HG03159 (cell line): ENCODE measurements at regions not wholly inside any gene's neighbourhood (a gene's known extent, or its start where the extent isn't known, plus 50 kb on each side); places are given as distances from the start of the nearest gene placed in this dataset.

Source experiments
- ATAC-seq: cut with Tn5 transposase; IDR thresholded peaks from one replicate; pipeline ENCODE4 v1.9.1; 2021; ENCODE audit warnings: mild to moderate bottlenecking, moderate library complexity; ENCODE audit not compliant: unreplicated experiment

DNA sequence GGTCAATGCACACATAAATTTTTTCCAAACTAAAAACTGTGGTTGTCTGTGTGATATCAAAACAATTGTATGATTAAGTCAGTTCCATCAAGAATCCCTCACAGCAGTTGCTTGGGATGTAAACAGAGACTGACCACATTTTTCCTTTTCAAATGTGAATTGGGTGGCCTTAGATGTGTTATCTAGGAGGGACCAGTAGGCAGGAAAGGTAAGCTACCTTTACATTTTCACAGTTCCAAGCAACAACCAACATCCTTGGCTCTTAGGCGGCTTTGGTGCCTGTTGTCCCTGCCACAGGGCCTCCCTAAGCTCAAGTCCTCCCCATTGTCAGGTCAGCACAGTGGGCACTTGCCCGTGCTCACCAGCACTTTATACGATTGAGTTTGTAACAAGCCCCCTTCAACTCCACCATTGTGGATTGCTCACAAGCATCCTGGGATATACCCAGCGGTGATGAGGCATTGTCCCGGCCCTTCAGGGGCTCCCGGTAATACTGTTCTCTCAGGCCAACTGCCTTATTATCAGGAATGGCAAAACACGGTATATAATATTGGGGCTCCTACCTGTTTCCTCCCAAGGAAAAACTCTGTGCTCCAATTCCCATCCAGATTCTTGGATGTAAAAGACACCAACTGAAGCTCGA is 114.9 kb upstream of the ANKRD1 start:
- ATAC-seq = no peak

- ATAC-seq = no peak
Measured at GRCh38 chr10:91036807-91037411, 116.0 kb upstream of the ANKRD1 start.

GRCh38 chr10:91038971-91039370 is 118.1 kb upstream of the ANKRD1 start:
- ATAC-seq = no peak

- no peak for ATAC-seq
Measured at GRCh38 chr10:91040343-91040742, 119.5 kb upstream of the ANKRD1 start.

GRCh38 chr10:91042069-91042468 is 121.2 kb upstream of the ANKRD1 start:
- no peak for ATAC-seq

DNA sequence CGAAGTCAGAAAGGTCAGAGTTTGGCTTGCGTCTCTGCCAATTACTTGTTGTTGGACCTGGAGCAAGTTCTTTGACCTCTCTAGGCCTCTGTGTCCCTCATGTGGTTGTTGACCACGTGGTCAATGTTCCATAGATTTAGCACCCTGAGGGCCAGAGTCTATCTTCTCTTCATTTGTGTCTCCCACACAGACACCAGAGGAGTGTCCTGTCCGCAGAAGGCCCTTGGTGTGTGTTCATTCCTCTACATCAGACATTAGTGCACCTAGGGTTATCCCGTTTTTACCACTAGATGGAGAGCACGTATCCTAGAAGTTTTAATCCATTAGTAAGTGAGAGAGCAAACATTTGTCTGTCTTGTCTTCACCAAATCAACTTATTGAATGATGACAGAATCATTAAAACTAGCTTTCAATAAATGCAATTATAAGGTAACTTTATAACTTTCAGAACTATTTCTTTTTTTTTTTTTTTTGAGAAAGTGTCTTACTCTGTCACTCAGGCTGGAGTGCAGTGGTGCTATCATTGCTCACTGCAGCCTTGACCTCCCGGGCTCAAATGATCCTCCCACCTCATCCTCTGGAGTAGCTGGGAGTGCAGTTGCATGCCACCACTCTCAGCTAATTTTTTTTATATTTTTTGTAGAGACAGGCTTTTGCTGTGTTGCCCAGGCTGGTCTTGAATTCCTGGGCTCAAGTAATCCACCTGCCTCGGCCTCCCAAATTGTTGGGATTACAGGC is 122.5 kb upstream of the ANKRD1 start:
- ATAC-seq = no peak

DNA sequence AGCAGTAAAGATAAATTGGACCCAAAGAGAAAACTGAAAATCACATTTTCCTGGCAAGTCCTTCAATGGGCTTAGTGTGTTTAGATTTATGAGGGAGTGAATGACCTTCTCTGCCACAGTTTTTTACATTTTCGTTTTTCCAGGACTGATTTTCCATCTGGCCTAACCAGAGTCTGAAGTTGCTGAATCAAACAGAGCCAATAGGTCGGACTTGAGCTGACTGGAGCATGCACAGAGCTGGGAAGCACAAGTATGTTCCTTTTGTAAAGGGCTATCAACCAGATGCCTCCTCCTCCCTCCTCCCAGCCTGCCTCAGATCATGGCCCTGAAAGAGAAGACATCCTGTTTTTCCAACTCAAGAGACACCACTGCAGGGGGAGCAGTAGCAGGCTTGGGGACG is 126.0 kb upstream of the ANKRD1 start:
- no peak for ATAC-seq

DNA sequence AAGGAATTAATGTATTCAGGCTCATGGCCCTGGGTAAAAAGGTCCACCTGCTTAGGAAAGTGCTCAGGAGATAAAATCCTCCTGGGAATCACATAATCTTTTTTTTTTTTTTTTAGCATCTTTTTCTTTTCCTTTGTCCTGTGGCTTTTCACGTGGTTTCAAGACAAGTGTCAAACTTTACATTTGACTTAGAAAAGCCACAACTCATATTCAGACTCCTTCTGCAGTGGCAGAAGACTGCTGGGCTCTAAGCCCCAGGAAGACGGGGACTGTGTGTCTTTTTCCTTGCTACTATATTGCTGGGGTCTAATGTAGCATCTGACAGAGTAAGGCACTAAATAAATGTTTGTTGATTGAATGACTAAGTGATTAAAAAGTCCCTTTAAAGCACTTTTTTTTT is 127.5 kb upstream of the ANKRD1 start:
- no peak for ATAC-seq

DNA sequence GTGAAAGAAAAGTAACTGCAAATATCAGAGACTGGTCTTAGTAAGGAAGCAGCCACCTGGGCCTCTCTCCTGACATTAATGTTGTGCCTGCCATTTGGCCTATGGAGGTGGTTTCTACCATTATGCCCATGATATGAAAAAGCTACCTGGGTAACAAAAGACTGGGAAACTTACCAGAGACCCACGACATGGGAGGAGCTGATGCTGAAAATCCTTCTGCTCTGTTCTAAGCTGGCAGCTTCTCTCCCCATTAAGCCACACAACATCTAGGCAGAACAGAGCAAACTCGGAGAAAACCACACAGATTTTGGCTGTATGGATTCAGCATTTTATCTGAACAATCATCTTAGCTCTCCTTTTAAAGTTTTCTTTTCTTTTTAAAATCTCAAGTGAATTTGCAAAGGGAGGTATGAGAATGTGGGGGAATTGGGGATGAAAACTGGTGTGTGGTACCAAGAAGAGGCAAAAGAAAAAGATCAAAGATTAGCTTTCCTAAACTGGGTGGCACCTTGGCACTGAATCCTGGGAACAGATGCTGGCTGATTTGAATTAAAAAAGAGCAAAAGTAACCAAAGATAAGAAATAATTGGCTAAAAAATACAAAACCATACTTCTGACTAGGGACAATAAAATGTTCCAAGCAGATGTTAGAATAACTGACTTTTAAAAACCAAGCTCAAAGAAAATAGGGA is 128.6 kb upstream of the ANKRD1 start:
- ATAC-seq = no peak

DNA sequence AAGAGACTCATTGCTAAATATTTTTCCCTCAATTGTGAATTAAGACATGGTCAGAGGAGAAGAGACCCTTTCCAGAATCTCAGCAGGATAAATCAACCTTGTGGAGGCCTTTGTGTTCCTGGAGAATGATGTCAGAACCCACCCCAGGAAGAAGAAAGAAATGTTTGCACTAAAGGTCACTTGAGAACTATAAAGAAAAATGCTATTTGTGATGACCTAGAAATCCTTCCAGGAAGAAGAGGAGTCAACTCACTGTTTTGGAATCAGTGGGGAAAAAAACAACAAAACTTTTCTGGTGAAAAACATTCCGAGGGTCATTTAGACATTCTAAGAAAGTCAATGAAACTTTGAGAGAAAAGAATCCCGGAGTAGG is 129.1 kb upstream of the ANKRD1 start:
- no peak for ATAC-seq

GRCh38 chr10:91050371-91051034 is 129.6 kb upstream of the ANKRD1 start:
- no peak for ATAC-seq

DNA sequence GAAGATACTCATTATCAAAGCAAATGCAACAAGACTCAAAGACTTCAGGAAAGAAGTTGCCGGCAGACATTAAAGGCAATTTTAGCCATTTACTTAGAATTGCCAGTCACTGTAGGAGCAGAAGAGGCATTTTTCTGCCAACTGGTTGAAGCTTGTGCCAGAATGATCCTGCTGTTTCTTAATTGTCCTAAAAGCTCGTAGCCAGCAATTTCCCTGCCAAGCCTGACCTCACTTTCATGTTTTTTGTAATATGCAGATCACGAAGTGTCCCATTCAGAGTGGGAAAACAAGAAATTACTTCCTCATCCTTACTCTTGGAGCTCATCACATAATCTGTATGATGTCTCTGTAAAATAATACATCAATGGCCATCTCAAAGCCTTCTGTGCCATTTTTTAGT is 130.9 kb upstream of the ANKRD1 start:
- ATAC-seq = no peak

GRCh38 chr10:91054325-91054724 is 133.4 kb upstream of the ANKRD1 start:
- no peak for ATAC-seq

DNA sequence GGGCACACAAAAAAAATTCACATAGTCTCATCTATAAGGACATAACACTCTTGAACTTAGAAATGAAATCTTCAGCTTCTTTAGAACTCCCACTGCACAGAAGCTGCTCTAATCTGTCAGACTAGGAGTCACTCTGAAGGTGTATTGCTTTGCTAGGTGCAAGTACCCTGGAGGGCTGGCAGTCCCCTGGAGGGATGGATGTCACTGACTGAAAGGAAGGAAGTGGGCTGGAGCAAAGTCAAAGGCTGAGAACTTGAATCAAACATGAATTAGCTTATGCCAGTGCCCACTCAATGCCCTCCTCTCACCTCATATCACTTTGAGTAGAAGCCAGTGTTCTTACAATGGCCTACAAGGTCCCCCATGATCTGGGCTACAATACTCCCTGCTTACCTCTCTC is 140.3 kb upstream of the ANKRD1 start:
- ATAC-seq = no peak

DNA sequence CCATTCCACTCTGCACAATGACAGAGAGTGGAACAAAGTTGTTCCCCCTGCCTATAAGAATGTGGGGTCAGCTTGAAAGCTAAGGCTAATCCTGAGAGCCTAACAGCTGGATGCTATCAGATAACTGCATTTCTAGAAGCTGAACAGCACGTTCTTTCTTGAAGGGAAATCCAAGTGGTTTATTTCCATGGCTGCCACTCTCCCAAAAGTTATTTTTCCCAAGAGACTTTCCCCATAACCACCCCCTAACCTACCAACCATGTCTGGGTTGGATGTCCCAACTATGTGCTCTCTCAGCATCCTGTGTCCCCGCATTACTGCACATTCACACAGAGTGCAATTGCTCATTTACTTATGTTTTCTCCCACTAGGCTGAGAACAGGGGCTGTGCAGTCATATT is 140.7 kb upstream of the ANKRD1 start:
- no peak for ATAC-seq

GRCh38 chr10:91062091-91062490 is 141.2 kb upstream of the ANKRD1 start:
- ATAC-seq = no peak

- no peak for ATAC-seq
Measured at GRCh38 chr10:91071786-91072185, 148.7 kb upstream of the PCGF5 start.

DNA sequence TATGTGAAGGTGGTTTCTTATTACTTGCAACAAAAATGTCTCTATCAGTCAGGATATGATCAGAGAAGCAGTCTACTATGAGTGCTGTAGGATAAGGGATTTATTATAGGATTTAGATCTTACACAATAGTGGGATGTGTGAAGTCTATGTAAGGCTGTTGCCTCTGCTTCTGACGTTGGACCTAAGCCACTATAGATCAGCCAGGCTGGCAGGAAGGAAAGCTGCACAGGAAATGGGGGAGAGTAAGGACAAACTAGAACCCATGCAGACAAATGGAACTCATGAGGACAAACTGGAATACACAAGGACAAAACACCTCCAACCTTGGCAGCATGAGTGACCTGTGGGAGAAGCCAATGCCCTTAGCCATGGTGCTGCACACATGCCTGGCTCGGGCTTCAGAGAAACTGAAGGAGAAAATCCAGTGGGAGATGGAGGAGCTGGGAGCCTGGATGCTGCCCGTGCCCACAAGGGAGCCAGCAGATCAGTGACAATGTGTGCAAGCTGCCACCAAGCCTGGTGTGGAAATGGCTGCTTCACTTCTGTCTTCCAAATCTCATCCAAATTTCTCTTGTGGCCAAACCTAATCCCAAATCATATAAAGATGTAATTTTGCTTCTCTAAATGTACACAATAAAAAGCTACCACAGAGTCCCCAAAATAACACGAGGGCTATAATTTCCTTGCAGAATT is 147.0 kb upstream of the PCGF5 start:
- no peak for ATAC-seq

- no peak for ATAC-seq
Measured at GRCh38 chr10:91076991-91077548, 143.4 kb upstream of the PCGF5 start.

GRCh38 chr10:91077549-91078071 is 142.9 kb upstream of the PCGF5 start:
- ATAC-seq = no peak
